ENCODE measurements at regions not wholly inside any gene's neighbourhood (a gene's known extent, or its start where the extent isn't known, plus 50 kb on each side); places are given as distances from the start of the nearest gene placed in this dataset.

DNA sequence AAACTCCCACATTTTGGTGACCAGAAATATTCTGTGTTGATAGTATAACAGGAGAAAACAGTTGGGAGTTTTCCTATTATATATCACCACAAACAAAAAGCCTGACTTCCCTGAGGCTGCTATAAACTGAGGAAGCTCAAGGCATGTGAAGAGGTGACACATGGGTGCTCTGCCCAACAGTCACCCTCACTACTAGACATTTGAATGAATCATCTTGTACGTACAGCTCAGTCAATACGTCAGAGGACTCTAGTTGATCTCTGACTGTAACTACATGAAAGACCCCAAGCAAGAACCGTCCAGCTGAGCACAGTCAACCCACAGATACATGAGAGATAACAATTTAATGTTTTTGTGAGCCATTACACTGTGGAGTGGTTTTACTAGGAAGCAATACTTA lies 338.3 kb upstream of the ATP11B start:
- no peak for TF ChIP-seq POLR2A (IDR thresholded peaks at IDR 0.05; ENCODE audit: low read depth, low read length)
- no peak for TF ChIP-seq TAF1 (IDR thresholded peaks at IDR 0.05; ENCODE audit: borderline replicate concordance, low read depth, low read length)

All from GM12892 (cell line).